Transverse colon (tissue), 3 donors: ENCODE measurements at regions not wholly inside any gene's neighbourhood (a gene's known extent, or its start where the extent isn't known, plus 50 kb on each side); places are given as distances from the start of the nearest gene placed in this dataset.

ENCODE experiments used
- POLR2A ChIP-seq: fragments of 450-650 bp; IDR thresholded peaks from one replicate; pipeline ENCODE4 v1.6.1; 2016; ENCODE audit warnings: antibody characterized with exemption, mild to moderate bottlenecking, moderate library complexity
- TF ChIP-seq, protein P1 (sequence below), 5 experiments: fragments of 200-600 bp in 3 of 5; fragments of 450-650 bp in 2 of 5; sonication (generic) in 3 of 5; IDR thresholded peaks; 1 replicate in 2 of 5; 2 replicates in 3 of 5; pipeline ENCODE4 v1.5.1; 2016 to 2017; ENCODE audit warnings: antibody characterized with exemption in 5 of 5, inconsistent platforms in 3 of 5, mild to moderate bottlenecking in 2 of 5, moderate library complexity in 1 of 5

DNA sequence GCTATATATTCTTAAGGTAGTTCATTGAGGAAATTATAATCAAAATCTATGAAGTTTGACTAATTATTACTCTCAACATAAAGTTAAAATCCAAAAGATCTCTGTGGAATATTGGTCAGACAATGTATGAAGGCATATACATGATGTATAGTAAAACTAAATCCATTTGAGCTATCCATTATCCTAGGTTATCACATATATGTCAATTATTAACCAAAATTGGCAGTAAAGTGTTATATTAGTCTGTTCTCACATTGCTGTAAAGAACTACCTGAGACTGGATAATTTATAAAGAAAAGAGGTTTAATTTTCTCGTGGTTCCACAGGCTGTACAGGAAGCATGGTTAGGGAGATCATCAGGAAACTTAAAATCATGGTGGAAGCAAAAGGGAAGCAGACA, 511.7 kb upstream of the SGCD start:
- TF ChIP-seq POLR2A = no peak
- TF ChIP-seq, protein P1, sequence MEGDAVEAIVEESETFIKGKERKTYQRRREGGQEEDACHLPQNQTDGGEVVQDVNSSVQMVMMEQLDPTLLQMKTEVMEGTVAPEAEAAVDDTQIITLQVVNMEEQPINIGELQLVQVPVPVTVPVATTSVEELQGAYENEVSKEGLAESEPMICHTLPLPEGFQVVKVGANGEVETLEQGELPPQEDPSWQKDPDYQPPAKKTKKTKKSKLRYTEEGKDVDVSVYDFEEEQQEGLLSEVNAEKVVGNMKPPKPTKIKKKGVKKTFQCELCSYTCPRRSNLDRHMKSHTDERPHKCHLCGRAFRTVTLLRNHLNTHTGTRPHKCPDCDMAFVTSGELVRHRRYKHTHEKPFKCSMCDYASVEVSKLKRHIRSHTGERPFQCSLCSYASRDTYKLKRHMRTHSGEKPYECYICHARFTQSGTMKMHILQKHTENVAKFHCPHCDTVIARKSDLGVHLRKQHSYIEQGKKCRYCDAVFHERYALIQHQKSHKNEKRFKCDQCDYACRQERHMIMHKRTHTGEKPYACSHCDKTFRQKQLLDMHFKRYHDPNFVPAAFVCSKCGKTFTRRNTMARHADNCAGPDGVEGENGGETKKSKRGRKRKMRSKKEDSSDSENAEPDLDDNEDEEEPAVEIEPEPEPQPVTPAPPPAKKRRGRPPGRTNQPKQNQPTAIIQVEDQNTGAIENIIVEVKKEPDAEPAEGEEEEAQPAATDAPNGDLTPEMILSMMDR (IDR thresholded peaks at IDR 0.05) = no peak
